ENCODE measurements at regions not wholly inside any gene's neighbourhood (a gene's known extent, or its start where the extent isn't known, plus 50 kb on each side); places are given as distances from the start of the nearest gene placed in this dataset.

DNA sequence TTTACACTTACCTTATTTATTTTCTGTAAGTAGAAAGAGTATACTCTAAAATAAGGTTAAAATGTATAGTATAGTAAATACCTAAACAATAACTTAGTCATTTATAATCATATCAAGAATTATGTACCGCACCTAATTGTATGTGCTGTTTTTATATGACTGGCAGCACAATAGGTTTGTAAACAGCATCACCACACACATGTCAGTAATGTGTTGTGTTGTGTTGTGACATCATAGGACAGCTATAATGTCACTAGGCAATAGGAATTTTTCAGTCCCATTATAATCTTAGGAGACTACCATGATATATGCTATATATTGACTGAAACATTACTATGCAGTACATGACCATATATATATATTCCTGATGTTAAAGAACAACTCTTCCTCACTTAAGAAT is 99.9 kb upstream of the CNTN4 start:
- no peak for DNase-seq
- Histone ChIP-seq H3K27ac (ENCODE audit: low read length) (no peak overlapping the region), H3K4me3 (ENCODE audit: low read length) (no peak overlapping the region), H3K4me1 (ENCODE audit: control insufficient read depth, insufficient read depth, low read length) (no peaks in the 10 kb centered on the region), H3K9me3 (replicated peaks; ENCODE audit: control insufficient read depth, low read depth, low read length) (no peaks in the 10 kb centered on the region), H3K36me3 (ENCODE audit: control insufficient read depth, insufficient read depth, low read length) (no peaks in the 10 kb centered on the region), H3K27me3 (ENCODE audit: control insufficient read depth, insufficient read depth, low read length) (no peaks in the 10 kb centered on the region)
- no CpG with 5 or more reads among the region's 1 CpG for WGBS (ENCODE audit: insufficient coverage)

DNA sequence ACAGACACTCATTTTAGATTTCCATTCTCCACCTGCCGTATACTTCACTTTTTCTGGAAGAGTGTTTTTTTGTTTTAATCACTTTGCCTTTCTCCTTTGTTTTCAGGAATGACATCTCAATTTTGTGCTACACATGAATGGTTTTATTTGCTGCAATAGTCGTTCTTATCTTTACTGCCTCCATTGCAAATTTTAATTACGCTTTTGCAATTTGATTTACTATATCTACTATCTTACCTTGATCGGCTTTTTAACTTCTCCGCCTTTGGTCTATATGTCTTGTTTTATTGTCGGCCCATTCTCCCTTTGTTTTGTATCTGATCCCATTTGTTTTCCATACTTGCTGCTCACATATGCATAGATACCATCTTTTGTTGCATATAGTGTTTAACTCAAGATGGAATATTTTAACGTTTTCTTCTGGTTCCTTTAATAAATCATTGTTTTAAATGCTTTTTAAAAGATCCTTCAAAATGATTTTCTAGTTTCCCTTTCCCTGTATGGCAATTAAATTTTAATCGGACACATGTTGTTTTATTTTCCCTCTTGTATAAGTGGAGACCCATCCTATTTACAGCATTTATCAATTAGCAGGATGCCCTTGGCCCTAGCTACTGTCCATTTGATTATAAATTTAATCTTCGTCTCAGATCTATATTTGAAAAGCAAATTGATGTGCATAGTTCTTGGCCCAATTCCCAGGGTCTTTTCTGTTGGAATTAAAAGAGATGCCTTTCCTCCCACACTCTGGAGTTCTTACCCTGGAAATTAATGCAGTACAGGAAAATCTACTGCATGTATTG is 97.2 kb upstream of the CNTN4 start:
- Histone ChIP-seq H3K4me3 (ENCODE audit: low read length) (no peak overlapping the region), H3K9me3 (replicated peaks; ENCODE audit: control insufficient read depth, low read depth, low read length) (no peaks in the 10 kb centered on the region), H3K4me1 (ENCODE audit: control insufficient read depth, insufficient read depth, low read length) (no peaks in the 10 kb centered on the region), H3K36me3 (ENCODE audit: control insufficient read depth, insufficient read depth, low read length) (no peaks in the 10 kb centered on the region), H3K27me3 (ENCODE audit: control insufficient read depth, insufficient read depth, low read length) (no peaks in the 10 kb centered on the region), H3K27ac (ENCODE audit: low read length) (no peak overlapping the region)
- 100% methylated on average over 2 of the region's 9 CpGs for WGBS (ENCODE audit: insufficient coverage)
- peak; percentile 4 for DNase-seq

GRCh38 chr3:2023959-2024358 is 74.7 kb upstream of the CNTN4 start:
- Histone ChIP-seq H3K4me3 (ENCODE audit: low read length) (no peak overlapping the region), H3K27ac (ENCODE audit: low read length) (no peak overlapping the region), H3K36me3 (ENCODE audit: control insufficient read depth, insufficient read depth, low read length) (no peaks in the 10 kb centered on the region), H3K9me3 (replicated peaks; ENCODE audit: control insufficient read depth, low read depth, low read length) (no peaks in the 10 kb centered on the region), H3K27me3 (ENCODE audit: control insufficient read depth, insufficient read depth, low read length) (no peaks in the 10 kb centered on the region), H3K4me1 (ENCODE audit: control insufficient read depth, insufficient read depth, low read length) (no peaks in the 10 kb centered on the region)
- peak; percentile 3 for DNase-seq
- 95% methylated on average over 2 of the region's 3 CpGs for WGBS (ENCODE audit: insufficient coverage)

DNA sequence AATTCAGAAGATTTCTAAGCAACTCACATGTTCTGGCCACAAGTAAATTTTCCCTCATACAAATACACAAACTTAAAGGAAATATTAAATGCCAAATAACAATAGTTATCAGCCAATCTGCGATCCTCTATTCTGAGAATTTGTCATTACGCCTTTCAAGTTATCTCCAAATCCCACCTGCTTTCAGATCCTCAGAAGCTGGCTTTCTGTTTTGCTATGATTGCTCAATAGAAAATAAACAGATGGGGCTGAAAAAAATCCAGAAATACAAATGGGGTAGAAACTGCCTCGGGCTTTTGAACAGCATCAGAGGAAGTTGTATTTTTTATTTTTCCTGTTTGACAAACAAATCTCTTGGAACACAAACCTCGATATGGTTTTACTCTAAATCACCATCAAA is 74.0 kb upstream of the CNTN4 start:
- WGBS (ENCODE audit: insufficient coverage), result no CpG with 5 or more reads among the region's 4 CpGs
- Histone ChIP-seq H3K27me3 (ENCODE audit: control insufficient read depth, insufficient read depth, low read length) (no peaks in the 10 kb centered on the region), H3K27ac (ENCODE audit: low read length) (no peak overlapping the region), H3K4me1 (ENCODE audit: control insufficient read depth, insufficient read depth, low read length) (no peaks in the 10 kb centered on the region), H3K36me3 (ENCODE audit: control insufficient read depth, insufficient read depth, low read length) (no peaks in the 10 kb centered on the region), H3K4me3 (ENCODE audit: low read length) (no peak overlapping the region), H3K9me3 (replicated peaks; ENCODE audit: control insufficient read depth, low read depth, low read length) (no peaks in the 10 kb centered on the region)
- no peak for DNase-seq

GRCh38 chr3:2029559-2029958 is 69.1 kb upstream of the CNTN4 start:
- no peaks in the 10 kb centered on the region for H3K9me3 ChIP-seq (replicated peaks; ENCODE audit: control insufficient read depth, low read depth, low read length)
- WGBS (ENCODE audit: insufficient coverage), result 97% methylated on average over 3 of the region's 3 CpGs
- H3K36me3 ChIP-seq (ENCODE audit: control insufficient read depth, insufficient read depth, low read length), result no peaks in the 10 kb centered on the region

DNA sequence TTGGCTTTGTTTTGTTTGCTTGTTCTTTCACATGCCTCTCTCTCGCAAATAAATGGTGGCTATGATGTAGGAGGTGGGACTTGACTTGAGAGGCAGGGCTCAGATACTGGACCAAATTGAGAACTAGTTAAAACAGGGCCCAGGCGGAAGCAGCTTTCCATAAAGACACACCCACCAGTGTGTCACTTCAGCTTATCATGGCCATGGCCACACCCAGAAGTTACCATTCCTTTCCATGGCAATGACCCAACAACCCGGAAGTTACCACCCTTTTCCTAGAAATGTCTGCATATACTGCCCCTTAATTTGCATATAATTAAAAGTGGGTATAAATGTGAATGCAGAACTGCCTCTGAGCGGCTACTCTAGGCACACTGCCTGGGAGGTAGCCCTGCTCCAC is 62.6 kb upstream of the CNTN4 start:
- Histone ChIP-seq H3K27ac (ENCODE audit: low read length) (no peak overlapping the region), H3K4me1 (ENCODE audit: control insufficient read depth, insufficient read depth, low read length) (no peaks in the 10 kb centered on the region), H3K9me3 (replicated peaks; ENCODE audit: control insufficient read depth, low read depth, low read length) (no peaks in the 10 kb centered on the region), H3K36me3 (ENCODE audit: control insufficient read depth, insufficient read depth, low read length) (no peaks in the 10 kb centered on the region), H3K4me3 (ENCODE audit: low read length) (no peak overlapping the region), H3K27me3 (ENCODE audit: control insufficient read depth, insufficient read depth, low read length) (no peaks in the 10 kb centered on the region)
- DNase-seq, result peak; percentile 2
- 100% methylated on average over 2 of the region's 4 CpGs for WGBS (ENCODE audit: insufficient coverage)

More at GRCh38 chr3:2029559-2029958, 69.1 kb upstream of the CNTN4 start:
- no peak overlapping the region for H3K27ac ChIP-seq (ENCODE audit: low read length)
- H3K27me3 ChIP-seq (ENCODE audit: control insufficient read depth, insufficient read depth, low read length), result no peaks in the 10 kb centered on the region
- H3K4me3 ChIP-seq (ENCODE audit: low read length), result no peak overlapping the region
- H3K4me1 ChIP-seq (ENCODE audit: control insufficient read depth, insufficient read depth, low read length), result no peaks in the 10 kb centered on the region
- no peak for DNase-seq

DNA sequence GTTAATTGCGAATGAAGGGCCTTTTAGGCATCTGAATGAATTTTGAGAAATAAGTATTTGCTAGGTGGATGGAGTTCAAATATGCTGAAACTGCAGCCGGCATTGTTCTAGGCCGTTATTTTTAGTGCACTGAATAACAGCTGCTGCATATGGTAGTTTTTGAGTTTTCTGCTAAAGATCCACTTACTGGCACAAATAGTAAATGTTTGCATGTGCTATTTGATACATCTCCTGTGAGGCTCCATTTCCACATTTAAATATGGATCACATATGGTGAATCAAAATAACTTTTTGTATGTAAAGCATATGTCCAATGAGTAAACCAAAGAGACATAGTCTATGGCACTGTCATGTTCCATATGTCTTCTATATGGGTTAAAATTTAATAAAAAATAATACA is 56.7 kb upstream of the CNTN4 start:
- no CpG with 5 or more reads among the region's 3 CpGs for WGBS (ENCODE audit: insufficient coverage)
- no peak overlapping the region for H3K4me3 ChIP-seq (ENCODE audit: low read length)
- no peaks in the 10 kb centered on the region for H3K27me3 ChIP-seq (ENCODE audit: control insufficient read depth, insufficient read depth, low read length)
- H3K27ac ChIP-seq (ENCODE audit: low read length), result no peak overlapping the region
- DNase-seq, result peak; percentile 35
- no peaks in the 10 kb centered on the region for H3K36me3 ChIP-seq (ENCODE audit: control insufficient read depth, insufficient read depth, low read length)
- H3K9me3 ChIP-seq (replicated peaks; ENCODE audit: control insufficient read depth, low read depth, low read length), result no peaks in the 10 kb centered on the region
- no peaks in the 10 kb centered on the region for H3K4me1 ChIP-seq (ENCODE audit: control insufficient read depth, insufficient read depth, low read length)
